COLO668 (cell line): ENCODE measurements at regions not wholly inside any gene's neighbourhood (a gene's known extent, or its start where the extent isn't known, plus 50 kb on each side); places are given as distances from the start of the nearest gene placed in this dataset.

ENCODE experiments used
- DNase-seq: peaks from one replicate; lab custom pipeline; 2025; ENCODE audit not compliant: unreplicated experiment; lab: John Stamatoyannopoulos, UW

- no peak for DNase-seq
Observed at GRCh38 chr21:27429710-27430341, 462.9 kb upstream of the ADAMTS5 start.

GRCh38 chr21:27426196-27426595, 459.3 kb upstream of the ADAMTS5 start:
- no peak for DNase-seq

GRCh38 chr21:27425574-27425973, 458.7 kb upstream of the ADAMTS5 start:
- no peak for DNase-seq

- no peak for DNase-seq
Observed at GRCh38 chr21:27425172-27425571, 458.3 kb upstream of the ADAMTS5 start.

- DNase-seq, result no peak
Observed at GRCh38 chr21:27424601-27425000, 457.7 kb upstream of the ADAMTS5 start.

GRCh38 chr21:27423906-27424595, 457.2 kb upstream of the ADAMTS5 start:
- DNase-seq, result no peak

- DNase-seq, result no peak
Observed at GRCh38 chr21:27423038-27423437, 456.1 kb upstream of the ADAMTS5 start.

GRCh38 chr21:27422435-27422834, 455.5 kb upstream of the ADAMTS5 start:
- DNase-seq, result no peak

- no peak for DNase-seq
Observed at GRCh38 chr21:27421654-27422053, 454.8 kb upstream of the ADAMTS5 start.

- no peak for DNase-seq
Observed at GRCh38 chr21:27419153-27419552, 452.3 kb upstream of the ADAMTS5 start.

- no peak for DNase-seq
Observed at GRCh38 chr21:27418346-27418745, 451.5 kb upstream of the ADAMTS5 start.

GRCh38 chr21:27412530-27412929, 445.6 kb upstream of the ADAMTS5 start:
- no peak for DNase-seq

GRCh38 chr21:27408826-27409225, 441.9 kb upstream of the ADAMTS5 start:
- DNase-seq, result no peak

- no peak for DNase-seq
Observed at GRCh38 chr21:27407271-27407670, 440.4 kb upstream of the ADAMTS5 start.

GRCh38 chr21:27406300-27407009, 439.6 kb upstream of the ADAMTS5 start:
- no peak for DNase-seq

- no peak for DNase-seq
Observed at GRCh38 chr21:27403011-27403410, 436.1 kb upstream of the ADAMTS5 start.

GRCh38 chr21:27400045-27400444, 433.2 kb upstream of the ADAMTS5 start:
- DNase-seq, result no peak

- DNase-seq, result no peak
Observed at GRCh38 chr21:27397578-27397977, 430.7 kb upstream of the ADAMTS5 start.

GRCh38 chr21:27393726-27394125, 426.8 kb upstream of the ADAMTS5 start:
- no peak for DNase-seq

GRCh38 chr21:27391990-27392389, 425.1 kb upstream of the ADAMTS5 start:
- no peak for DNase-seq

- DNase-seq, result no peak
Observed at GRCh38 chr21:27390384-27390783, 423.5 kb upstream of the ADAMTS5 start.

GRCh38 chr21:27388825-27389224, 421.9 kb upstream of the ADAMTS5 start:
- DNase-seq, result no peak
